NCI-H748 treated with DMSO at 0.1 percent for 48 hours (cell line): ENCODE measurements at regions not wholly inside any gene's neighbourhood (a gene's known extent, or its start where the extent isn't known, plus 50 kb on each side); places are given as distances from the start of the nearest gene placed in this dataset.
A peak's percentile ranks its signal among the peaks of the same experiment; 100 is the strongest.

Source experiments
- DNase-seq: peaks from one replicate; lab custom pipeline; 2025; lab: John Stamatoyannopoulos, UW

DNA sequence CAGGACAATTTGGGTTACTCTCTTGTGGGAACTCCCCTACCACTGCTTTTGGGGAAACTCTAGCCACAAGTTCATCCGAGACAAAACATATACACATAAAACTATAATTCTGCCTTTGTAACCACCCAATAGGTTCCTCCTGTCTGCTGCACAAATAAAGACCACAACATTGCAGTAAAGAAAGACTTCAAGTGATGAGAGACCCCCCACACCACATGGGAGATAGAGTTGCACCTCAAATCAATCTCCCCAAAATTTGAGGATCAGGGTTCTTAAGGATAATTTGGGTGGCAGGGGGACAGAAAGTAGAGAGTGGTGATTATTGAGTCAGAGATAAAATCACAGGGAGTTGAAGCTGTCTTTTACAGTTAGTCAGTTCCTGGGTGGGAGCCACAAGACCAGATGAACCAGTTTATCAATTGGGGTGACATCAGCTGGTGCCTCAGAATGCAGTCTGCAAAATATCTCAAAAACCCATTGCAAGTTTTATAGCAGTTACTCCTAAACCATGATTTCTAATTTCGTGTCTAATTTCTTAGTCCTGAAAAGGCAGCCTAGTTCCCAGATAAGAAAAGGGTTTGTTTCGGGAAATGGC, 1348.5 kb downstream of the PCDH9 start:
- no peak for DNase-seq

DNA sequence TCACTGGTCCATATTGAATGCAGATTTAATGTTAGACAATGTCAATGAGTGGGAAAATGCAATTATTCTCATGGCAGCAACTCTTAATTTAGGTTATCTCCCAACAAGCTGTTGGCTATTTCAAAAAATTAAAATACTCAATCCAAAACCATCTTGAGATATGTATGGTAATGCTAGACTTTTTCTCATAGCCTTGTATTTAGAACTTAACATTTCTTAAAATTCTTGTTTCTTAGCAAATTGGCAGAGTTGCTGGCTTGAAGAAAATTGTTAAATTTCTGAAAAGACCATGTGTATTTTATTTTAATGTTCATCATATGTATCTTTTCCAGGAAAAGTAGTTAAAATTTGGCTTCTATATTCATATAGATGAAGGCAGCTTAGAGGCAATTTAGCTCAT, 1355.1 kb downstream of the PCDH9 start:
- DNase-seq: no peak

DNA sequence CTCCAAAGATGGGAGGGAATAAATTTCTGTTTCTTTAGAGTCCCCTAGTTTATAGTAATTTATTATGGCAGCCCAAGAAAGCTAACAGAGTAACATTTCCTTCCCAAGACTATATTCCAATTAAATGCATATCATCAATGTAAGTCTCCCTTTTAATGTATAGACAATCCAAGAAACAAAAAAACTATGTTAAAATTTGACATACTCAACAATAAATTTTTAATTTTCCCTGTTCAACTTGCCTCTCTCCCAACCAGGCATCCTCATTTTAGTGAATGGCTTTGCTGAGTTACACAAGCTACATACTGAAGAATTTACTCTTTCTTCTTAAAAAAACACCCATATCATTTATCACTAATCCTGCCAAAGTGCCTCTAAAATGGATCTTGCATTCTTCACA, 1357.7 kb downstream of the PCDH9 start:
- no peak for DNase-seq

DNA sequence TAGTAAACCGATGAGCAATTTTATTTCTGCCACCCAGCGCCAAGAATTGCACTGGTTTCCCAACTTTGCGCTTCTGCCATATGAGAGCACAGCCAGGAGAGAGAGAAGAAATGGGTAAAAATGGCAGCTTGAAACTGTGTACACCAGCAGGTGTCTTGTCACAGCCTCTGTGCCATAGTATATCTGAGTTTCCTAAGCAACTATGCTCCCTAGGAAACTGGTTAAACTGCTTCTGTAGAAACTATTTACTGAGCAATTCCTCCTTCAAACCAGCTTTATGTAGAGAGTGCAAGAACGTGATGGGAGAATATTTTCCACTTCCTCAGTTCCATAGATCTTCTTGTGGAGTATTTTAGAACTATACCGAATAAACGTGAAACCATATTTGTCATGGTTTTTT, 1361.3 kb downstream of the PCDH9 start:
- DNase-seq: peak; percentile 18

DNA sequence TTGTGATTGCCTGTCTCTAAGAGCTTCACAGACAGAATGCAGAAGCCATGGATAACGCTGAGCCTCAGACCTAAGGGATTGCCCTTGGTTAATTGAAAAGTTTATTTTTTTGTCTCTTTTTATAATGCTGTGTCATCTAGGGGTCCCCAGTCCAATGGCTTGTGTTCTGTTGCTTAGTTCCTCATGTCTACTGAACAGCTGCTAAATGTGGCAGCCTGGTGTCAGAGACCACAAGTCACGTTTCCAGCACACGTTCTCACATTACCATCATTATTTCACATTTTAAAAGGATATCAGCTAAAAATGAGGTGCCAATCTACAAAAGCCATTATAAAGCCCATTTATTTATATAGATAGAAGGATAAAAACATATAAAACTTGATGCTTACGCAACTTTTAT, 1362.0 kb downstream of the PCDH9 start:
- no peak for DNase-seq

DNA sequence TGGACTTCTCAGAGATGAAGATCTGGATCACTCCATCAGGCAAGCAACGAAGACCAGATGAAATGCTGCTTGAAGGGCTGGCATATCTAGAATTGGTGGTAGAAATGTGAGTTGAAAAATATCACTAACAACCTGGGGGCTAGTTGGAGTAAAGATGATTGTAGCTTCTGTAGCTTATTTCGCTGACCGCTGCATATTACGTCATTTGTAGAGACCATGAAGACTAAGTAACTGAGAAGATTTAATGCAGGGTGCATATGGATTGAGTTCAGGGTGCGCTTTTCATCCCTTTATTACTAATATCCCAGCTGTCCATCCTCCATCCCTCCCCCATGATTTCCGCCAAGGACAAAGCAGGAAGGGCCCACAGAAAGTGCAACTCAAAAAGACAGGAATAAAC, 1364.0 kb downstream of the PCDH9 start:
- no peak for DNase-seq

DNA sequence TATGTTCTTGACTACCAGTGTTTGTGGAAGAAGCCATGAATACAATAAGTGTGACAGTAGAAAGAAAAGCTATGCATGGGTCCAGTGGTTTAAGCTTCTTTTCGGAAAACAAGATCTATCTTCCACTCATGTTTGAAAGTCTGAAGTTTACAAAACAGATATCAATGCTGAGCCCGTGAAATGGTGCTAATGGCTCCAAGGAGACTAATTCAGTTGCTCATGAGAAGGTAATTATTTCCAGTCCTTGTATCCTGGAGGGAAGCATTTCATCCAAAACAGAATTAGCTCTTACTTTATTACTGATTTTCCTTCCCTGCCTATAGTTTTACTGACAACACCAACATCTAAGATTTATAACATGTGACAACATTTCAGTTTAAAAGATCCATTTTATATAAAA, 1364.9 kb downstream of the PCDH9 start:
- DNase-seq: no peak

DNA sequence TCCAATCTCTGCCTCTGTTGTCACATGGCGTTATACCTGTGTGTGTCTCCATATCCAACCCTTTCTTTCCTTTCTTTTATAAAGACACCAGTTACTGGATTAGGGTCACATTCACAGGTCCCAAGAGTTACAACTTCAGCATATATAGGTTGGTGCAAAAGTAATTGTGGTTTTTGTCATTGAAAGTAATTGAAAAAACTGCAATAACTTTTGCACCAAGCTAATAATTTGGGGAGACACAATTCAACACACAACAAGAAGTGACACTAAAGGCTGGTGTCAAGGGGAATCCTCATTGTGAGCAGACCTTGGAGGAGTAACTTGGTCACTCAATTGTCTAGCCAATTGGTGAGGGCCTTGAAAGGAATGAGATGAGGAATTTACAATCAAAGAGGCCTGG, 1366.1 kb downstream of the PCDH9 start:
- no peak for DNase-seq

DNA sequence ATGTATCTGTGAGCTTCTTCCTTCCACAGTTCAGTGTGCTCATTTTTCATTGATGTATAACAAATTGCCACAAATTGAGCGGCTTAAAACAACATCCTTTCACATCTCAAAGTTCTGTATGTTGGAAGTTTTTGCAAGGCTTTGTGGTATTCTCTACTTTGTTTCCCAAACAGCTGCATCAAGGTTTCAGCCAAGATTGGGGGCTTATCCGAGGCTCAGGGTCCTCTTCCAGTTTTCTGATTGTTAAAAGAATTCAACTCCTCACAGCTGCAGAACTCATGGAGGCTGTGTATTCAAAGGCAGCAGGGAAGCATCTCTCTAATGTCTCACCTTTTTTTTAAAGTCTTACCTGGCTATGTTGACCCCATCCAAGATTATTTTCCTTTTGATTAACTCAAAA, 1369.8 kb downstream of the PCDH9 start:
- no peak for DNase-seq

DNA sequence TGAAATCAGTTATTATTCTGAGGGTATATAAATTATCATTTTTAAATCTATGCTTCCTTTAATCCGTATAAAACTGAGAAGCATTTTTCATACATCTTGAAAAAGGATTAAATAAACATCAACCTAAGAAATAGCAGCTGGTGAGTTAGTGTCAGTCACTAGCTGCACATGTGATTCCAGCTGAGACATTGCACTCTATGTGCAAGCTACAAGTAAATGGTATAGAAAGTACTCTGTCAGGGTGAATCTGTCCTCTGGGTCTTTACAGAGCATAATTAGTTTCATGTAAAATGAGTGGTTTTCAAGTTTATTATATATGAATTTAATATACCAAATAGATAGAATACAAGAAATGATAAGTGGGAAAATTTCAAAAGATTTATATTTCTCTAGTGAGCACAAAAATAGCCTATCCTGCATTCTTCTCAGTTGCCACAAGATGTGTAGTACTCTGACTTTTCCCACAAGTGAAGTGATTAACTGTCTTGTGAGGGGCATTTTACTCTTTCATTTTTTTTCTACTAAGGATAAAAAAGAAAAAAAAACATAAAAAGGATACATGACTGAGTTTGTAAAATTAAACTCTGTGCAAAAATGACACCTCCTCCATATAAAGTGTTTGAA, 1372.1 kb downstream of the PCDH9 start:
- DNase-seq: no peak

DNA sequence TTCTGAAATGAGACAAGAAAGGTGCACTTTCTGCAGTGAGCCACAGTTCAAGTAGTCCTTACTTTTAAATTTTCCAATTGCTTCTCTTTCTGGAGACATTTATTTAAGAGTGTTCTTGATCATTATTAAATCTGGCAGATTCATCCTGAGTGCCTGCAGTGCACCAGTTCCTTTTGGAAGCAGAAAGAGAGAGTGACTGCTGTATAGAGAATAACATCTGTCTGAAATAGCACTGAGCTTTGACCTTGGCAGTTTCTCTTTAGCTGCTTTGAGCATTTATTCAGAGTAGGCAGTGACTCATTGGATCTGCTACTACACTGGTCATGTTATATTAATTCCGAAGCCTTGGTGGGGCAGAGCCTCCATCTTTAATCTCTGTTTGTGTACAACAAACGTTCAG, 1373.7 kb downstream of the PCDH9 start:
- no peak for DNase-seq

DNA sequence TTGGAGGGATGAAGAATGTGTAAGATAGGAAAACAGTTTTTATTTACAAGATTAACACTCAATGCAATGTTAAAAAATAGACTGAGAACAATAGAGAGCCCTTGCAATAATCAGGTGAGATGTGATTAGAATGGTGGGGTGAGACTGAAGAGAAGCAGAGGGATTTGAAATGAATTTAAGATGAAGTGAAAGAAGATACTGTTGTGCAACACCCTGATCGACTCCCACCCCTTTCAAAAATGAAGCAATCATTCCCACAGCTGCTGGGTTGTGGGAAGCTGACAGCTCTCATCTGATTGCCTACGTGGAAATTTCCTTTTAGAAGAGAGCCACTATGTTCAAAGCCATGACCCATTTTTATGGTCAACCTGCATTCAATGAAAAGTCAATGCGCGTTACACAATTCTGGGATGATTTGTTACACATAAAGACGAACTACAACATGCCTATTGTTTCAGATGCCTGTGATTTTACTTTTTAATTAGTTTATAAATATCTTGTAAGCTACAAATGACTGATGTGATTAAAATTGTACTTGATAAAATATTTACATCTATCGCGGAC, 1374.8 kb downstream of the PCDH9 start:
- DNase-seq: no peak

DNA sequence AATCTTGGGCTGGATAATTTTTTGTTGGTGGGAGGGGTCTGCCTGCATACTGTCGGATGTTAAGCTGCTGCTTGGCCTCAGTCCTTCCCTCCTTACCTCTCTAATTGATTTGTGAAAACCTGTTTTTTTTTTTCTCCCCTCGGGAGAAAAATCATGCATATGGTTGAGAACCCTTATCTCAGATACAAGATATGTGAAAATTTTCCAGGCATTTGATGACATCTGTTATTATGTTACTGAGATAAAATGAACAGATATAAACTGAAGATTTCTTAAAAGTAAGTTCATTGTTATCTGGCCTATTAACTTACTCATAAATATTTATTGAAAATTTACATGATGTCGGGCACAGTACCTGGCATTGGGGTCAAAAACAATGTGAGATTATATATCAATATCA, 1375.7 kb downstream of the PCDH9 start:
- DNase-seq: no peak

DNA sequence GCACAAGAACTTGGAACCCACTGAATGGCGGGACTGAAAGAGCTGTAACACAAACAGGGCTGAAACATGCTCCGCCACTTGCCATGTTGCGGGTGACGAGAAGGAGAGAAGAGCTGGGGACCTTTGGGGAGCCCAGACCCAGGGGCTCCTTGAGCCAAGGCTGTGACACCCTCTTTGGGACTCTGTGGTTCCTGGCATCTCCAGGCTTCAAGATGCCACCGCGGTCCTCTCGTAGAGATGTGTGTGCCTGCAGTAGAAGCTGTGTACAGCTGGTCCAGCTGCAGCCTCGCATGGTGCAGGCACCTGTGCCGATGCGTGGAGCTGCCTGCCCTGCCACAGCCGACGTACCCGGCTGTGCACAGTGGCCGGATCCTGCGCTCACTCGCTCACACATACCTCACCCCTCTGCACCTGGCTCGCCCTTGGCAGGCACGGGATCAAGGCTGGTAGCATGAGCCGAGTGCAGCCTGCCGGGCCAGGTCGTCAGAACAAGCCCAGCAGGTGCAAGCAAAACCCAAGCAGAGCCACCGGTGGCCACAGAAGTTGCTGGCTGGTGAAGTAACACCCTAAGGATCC, 1385.8 kb downstream of the PCDH9 start:
- no peak for DNase-seq

DNA sequence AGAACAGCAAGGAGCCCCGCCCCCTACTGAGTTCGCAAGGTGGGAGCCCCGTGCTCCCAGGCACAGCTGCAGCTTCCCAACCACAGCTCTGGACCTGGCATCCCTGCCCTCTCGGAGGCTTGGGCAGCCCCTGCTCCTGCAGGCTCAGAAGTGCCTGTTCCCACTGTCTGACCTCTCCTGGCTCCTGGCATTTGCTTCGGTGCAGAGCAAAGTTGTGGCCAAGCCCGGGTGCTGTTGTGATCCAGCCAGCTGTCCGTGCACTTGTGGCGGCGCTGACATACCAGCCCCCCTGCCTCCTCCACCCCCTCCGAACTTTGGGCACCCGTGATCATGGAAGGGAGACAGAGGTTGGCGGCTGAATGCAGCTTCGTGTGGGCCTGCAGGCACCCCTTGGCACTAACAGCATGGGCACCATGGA, 1386.8 kb downstream of the PCDH9 start:
- DNase-seq: no peak

DNA sequence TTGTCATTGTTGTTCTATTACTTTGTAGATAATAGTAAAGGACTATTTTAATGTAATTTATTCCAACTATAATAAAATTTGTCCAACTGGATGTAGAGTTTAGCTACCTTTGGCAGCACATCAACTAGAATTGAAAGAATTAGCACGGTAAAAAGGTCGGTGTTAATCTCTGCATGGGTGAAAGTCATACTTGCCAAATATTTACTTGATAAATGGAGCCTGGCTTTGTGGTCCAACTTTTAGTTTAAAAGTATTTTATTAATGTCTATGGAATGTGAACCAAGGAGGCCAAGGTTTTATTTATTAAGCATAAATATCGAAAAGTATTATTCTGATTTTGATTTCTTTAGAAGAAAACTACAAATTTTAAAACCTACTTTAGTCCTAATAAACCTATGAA, 1389.0 kb downstream of the PCDH9 start:
- no peak for DNase-seq

DNA sequence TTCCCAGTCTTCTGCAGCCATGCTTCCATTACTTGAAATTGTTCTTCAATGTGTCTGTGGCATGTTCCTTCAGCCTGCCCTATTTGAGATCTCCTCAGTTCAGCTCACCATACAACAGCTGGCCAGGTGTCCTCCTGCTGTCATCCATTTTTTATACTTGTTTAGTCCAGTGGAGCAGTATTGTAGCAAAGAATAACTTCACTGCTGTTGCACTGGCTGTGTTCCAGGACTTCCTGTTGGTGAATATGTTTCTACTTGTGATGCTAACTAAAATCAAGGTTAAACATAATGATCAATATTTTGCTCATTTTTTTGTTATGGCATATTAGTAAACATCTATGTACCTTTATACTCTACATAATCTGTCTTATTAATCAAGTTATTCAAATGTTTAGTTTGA, 1394.1 kb downstream of the PCDH9 start:
- peak; percentile 5 for DNase-seq

DNA sequence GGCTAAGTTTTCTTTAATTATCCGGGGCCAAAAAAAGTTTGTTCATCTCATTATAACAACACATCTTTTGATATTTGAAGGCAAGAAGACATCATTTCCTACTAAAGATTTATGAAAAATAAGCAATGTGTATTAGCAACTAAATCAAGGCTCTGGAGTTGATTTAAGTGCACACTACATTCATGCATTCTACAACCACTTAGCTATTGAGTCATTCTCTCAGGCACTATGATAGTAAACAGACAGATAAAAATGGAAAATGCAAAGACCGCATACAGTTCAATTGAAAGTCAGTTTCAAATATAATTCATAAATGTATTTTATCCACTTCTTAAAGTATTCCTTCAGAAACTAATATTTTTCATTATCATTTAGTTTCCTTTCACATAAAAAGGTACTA, 1395.2 kb downstream of the PCDH9 start:
- DNase-seq: no peak

DNA sequence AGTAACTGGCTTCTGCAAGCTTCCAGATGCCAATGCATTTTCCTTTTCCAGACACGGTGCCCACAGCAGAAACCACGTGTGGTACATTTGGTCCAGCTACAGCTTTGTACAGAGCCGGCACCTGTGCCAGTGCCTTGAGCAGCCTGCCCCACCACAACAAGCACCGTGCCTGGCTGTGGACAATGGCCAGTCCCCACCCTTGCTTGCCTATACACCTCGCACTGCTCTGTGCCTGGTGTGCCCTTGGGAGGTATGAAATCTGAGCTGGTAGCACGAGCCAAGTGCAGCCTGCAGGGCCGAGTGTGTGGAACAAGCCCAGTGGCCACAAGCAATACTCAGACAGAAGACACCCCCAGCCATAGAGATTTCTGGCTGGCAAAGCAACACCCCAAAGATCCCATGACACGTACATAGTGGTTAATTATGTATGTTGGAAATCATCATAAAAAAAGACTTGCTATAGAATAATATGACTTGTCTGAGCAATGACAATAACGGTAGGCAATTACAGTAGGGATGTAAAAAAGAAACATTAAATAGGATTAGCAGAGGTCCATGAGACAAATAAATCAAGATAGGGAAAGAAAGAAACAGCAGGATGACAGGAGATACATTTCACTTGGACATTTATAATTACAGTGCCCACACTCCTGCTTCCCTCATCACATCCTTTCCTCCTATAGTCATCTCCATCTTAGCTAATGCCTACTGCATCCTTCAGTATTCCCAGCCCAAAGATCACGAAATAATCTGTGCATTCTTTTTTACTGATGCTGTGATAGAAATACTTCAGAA, 1399.5 kb downstream of the PCDH9 start:
- no peak for DNase-seq

DNA sequence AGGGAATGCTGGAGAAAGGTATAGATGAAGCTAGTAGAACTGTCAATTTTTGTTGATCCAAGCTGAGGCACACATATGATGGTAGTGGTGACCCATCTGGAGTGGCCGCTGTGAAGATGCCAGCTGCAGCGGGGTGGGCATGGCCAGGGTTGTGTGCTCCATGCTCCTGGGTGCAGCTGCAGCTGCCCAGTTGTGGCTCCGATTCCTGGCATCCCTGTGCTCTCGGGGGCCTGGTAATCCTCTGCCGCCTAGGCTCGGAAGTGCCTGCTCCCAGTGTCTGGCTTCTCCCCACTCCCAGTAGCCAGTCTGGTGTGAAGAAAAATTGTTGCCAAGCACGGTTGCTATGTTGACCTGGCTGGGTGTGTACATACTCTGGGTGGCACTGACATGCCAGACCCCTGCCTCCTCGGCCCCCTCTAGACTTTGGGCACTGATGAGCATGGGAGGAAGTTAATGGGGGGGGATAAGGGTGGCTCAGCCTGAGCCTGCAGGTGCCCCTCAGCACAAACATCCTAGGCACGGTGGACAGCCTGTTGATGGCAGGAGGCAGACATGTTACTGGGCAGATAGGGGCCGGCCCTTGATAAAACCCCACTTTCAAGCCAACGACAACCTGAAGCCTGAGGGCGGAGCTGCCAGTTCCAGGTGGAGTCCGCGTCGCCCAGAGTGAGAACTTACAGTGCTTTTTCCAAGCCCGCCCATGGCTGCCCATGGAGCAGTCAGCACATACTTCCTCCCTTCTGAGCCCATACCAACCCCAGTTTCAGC, 1400.7 kb downstream of the PCDH9 start:
- DNase-seq: no peak

DNA sequence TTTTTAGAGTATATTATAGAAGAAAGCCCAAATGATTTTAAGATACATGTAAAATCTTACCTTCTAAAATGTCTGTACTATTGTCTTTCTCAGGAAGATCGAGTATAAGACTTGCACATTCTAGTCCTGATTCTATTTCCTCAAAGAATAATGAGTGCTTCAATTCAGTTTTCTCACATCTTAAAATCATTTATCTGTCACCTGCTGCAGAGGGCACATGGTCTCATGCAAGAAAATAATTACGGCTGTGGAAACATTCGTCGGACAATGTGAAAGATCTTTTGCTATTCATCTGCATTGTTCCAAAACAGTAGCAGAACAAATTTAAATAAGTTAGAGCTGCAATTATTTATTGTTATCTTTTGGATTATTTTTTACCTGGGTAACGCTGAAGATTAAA, 1403.5 kb downstream of the PCDH9 start:
- peak; percentile 73 for DNase-seq

DNA sequence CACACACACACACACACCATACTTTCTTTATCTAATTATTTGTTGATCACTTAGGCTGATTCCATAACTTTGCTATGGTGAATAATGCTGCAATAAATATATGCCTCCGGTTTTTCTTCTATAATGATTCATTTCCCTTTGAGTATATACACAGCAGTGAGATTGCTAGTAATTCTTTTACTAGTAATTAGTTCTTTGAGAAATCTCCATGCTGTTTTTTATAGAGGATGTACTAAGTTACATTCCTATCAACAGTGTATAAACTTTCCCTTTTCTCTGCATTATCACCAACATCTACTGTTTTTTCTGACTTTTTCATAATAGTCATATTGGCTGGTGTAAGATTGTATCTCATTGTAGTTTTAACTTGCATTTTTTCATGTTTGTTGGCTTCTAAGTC, 1405.1 kb downstream of the PCDH9 start:
- no peak for DNase-seq
